Activated CD8-positive, alpha-beta T cell treated with anti-CD3 and anti-CD28 coated beads for 36 hours (primary cell): ENCODE measurements at regions not wholly inside any gene's neighbourhood (a gene's known extent, or its start where the extent isn't known, plus 50 kb on each side); places are given as distances from the start of the nearest gene placed in this dataset.

ENCODE experiments used
- ATAC-seq: fragments of 200-7000 bp; cut with Tn5 transposase; one replicate; pipeline ENCODE4 v1.10.0; 2021; ENCODE audit warnings: mild to moderate bottlenecking, moderate library complexity
- CTCF ChIA-PET: fragments of 350-600 bp; sonication (Branson Sonifier 250); formaldehyde crosslinking; loops from one replicate; lab custom pipeline; 2021; ENCODE audit warnings: antibody characterized with exemption; lab: Charles Lee
- POLR2A ChIA-PET: fragments of 350-600 bp; sonication (Branson Sonifier 250); formaldehyde crosslinking; loops from one replicate; lab custom pipeline; 2021; ENCODE audit warnings: antibody characterized with exemption; lab: Charles Lee
- DNase-seq: peaks from one replicate; pipeline ENCODE4 v3.0.0-alpha.2; 2020
- H3K27ac Mint-ChIP-seq: one replicate; pipeline ENCODE4 v1.8.0; 2021; ENCODE audit warnings: mild to moderate bottlenecking, mixed read lengths
- H3K27me3 Mint-ChIP-seq: one replicate; pipeline ENCODE4 v1.8.0; 2021; ENCODE audit warnings: mixed read lengths
- H3K36me3 Mint-ChIP-seq: one replicate; pipeline ENCODE4 v1.8.0; 2021; ENCODE audit warnings: low read depth, mixed read lengths
- H3K4me1 Mint-ChIP-seq: one replicate; pipeline ENCODE4 v1.8.0; 2021; ENCODE audit warnings: low read depth, mixed read lengths
- H3K4me3 Mint-ChIP-seq: one replicate; pipeline ENCODE4 v1.8.0; 2021; ENCODE audit warnings: mild to moderate bottlenecking, moderate library complexity, mixed read lengths
- H3K9me3 Mint-ChIP-seq: one replicate; pipeline ENCODE4 v1.8.0; 2021; ENCODE audit warnings: mixed read lengths
- CTCF ChIP-seq: fragments of 200-600 bp; IDR thresholded peaks from one replicate; pipeline ENCODE4 v1.8.0; 2022; ENCODE audit warnings: antibody characterized with exemption, mild to moderate bottlenecking
- intact Hi-C: fragments of 100-400 bp; cut with micrococcal nuclease; formaldehyde crosslinking; loops from one replicate; pipeline ENCODE4 v1.10.0; 2022

GRCh38 chr10:42454313-42454712 lies 184.1 kb downstream of the ZNF33B start:
- Mint-ChIP-seq H3K27me3 (peaks cover 7% of the 10 kb centered on the region), H3K4me1 (no peaks in the 10 kb centered on the region), H3K4me3 (no peak overlapping the region), H3K27ac (no peak overlapping the region), H3K9me3 (peaks cover 5% of the 10 kb centered on the region), H3K36me3 (no peaks in the 10 kb centered on the region)
- no peak for DNase-seq
- POLR2A ChIA-PET = no interaction called here
- CTCF ChIA-PET = no interaction called here
- intact Hi-C loops = no loop called here
- ATAC-seq = no peak
- TF ChIP-seq CTCF = no peak

- DNase-seq (no peak), ATAC-seq (no peak)
- intact Hi-C loops = no loop called here
- Mint-ChIP-seq H3K36me3 (no peaks in the 10 kb centered on the region), H3K4me1 (no peaks in the 10 kb centered on the region), H3K27ac (no peak overlapping the region), H3K27me3 (peaks cover 3% of the 10 kb centered on the region), H3K4me3 (no peak overlapping the region), H3K9me3 (peaks cover 4% of the 10 kb centered on the region)
- no peak for TF ChIP-seq CTCF
- POLR2A ChIA-PET = no interaction called here
- CTCF ChIA-PET = no interaction called here
These were observed 207.3 kb downstream of the ZNF33B start for GRCh38 chr10:42431095-42431494.

- Mint-ChIP-seq H3K4me3 (no peak overlapping the region), H3K36me3 (no peaks in the 10 kb centered on the region), H3K4me1 (no peaks in the 10 kb centered on the region), H3K27me3 (peaks cover 3% of the 10 kb centered on the region), H3K9me3 (no peaks in the 10 kb centered on the region), H3K27ac (no peak overlapping the region)
- ChIA-PET POLR2A (no interaction called here), CTCF (no interaction called here)
- DNase-seq (no peak), ATAC-seq (no peak)
- intact Hi-C loops = no loop called here
- TF ChIP-seq CTCF = peak; percentile 55
These were observed 209.8 kb downstream of the ZNF33B start for GRCh38 chr10:42428534-42428933.

GRCh38 chr10:42422911-42423310 lies 215.5 kb downstream of the ZNF33B start:
- ChIA-PET POLR2A (no interaction called here), CTCF (no interaction called here)
- ATAC-seq = no peak
- DNase-seq = no peak
- Mint-ChIP-seq H3K27ac (no peak overlapping the region), H3K27me3 (no peaks in the 10 kb centered on the region), H3K36me3 (no peaks in the 10 kb centered on the region), H3K4me3 (no peak overlapping the region), H3K4me1 (no peaks in the 10 kb centered on the region), H3K9me3 (no peaks in the 10 kb centered on the region)
- TF ChIP-seq CTCF = no peak
- intact Hi-C loops = no loop called here

- H3K9me3 Mint-ChIP-seq = no peaks in the 10 kb centered on the region
- no peak overlapping the region for H3K27ac Mint-ChIP-seq
- DNase-seq = no peak
- ATAC-seq = no peak
- intact Hi-C loops = no loop called here
- no peak overlapping the region for H3K4me3 Mint-ChIP-seq
- ChIA-PET POLR2A (no interaction called here), CTCF (no interaction called here)
- no peak for TF ChIP-seq CTCF
- H3K4me1 Mint-ChIP-seq = no peaks in the 10 kb centered on the region
- no peaks in the 10 kb centered on the region for H3K36me3 Mint-ChIP-seq
- H3K27me3 Mint-ChIP-seq = no peaks in the 10 kb centered on the region
These were observed 216.6 kb downstream of the ZNF33B start for GRCh38 chr10:42421812-42422211.
